GM12878 (cell line): ENCODE measurements at regions not wholly inside any gene's neighbourhood (a gene's known extent, or its start where the extent isn't known, plus 50 kb on each side); places are given as distances from the start of the nearest gene placed in this dataset.

Experiments used
- ATF7 ChIP-seq: fragments of 450-650 bp; IDR thresholded peaks from 2 replicates; pipeline ENCODE4 v1.6.1; 2016; ENCODE audit warnings: low read depth, mild to moderate bottlenecking
- CBFB ChIP-seq: IDR thresholded peaks from 2 replicates; pipeline ENCODE4 v1.6.1; 2016; ENCODE audit warnings: antibody characterized with exemption, low read depth
- IRF5 ChIP-seq: fragments of 450-650 bp; IDR thresholded peaks from 2 replicates; pipeline ENCODE4 v1.6.1; 2017; ENCODE audit warnings: borderline replicate concordance
- SMARCA5 ChIP-seq: fragments of 450-650 bp; IDR thresholded peaks from 2 replicates; pipeline ENCODE4 v1.6.1; 2017; ENCODE audit warnings: mild to moderate bottlenecking
- SMC3 ChIP-seq: IDR thresholded peaks from 2 replicates; pipeline ENCODE4 v1.6.1; 2011; ENCODE audit warnings: low read length, improper control_type of control experiment, borderline replicate concordance
- ZBTB33 ChIP-seq: fragments of 450-650 bp; IDR thresholded peaks from 2 replicates; pipeline ENCODE4 v1.6.1; 2017; ENCODE audit warnings: mild to moderate bottlenecking
- ZNF687 ChIP-seq: fragments of 450-650 bp; IDR thresholded peaks from 2 replicates; pipeline ENCODE4 v1.6.1; 2017; ENCODE audit warnings: mild to moderate bottlenecking, moderate library complexity
- ZZZ3 ChIP-seq: IDR thresholded peaks from 2 replicates; pipeline ENCODE4 v1.6.1; 2011; ENCODE audit warnings: low read depth; ENCODE audit not compliant: control insufficient read depth, insufficient read length
- TF ChIP-seq, protein P1 (sequence below): IDR thresholded peaks from 2 replicates; pipeline ENCODE4 v1.6.1; 2011; ENCODE audit warnings: borderline replicate concordance, low read depth, mild to moderate bottlenecking, moderate library complexity, mixed read lengths, low read length; ENCODE audit not compliant: insufficient read depth; ENCODE audit errors: extremely low read length

DNA sequence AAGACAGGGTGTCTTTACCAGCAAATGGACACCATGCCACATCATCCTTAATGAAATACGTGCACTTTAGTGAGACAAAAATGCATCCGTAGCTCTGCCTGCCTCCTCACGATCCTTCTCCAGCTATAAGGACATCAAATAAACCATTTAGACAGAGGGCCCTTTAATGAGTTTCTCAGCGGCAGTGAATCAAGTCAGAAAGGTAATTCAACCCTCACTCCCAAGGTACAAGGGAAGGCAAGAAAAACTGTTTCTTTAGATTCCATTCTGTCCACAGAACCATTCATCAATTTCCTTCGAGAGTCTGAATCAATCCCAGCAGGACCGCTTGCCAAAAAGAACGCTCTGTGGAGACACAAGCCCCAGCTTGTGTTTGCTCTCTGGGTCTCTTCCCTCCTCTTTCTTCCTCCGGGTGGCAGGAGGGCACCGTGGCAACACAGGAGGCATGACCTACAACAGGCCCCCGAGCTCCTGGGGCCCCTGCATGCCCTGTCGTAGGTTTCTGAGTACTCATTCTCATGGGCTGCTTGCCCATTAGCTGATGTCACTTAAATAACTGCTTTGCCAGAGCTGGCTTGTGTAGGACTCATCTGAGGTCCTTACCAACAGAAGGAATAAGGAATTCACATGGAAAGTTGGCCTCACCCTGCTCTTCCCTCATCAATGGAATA is 297.8 kb upstream of the PRKCQ start (continued):
- no peak for TF ChIP-seq CBFB
- no peak for TF ChIP-seq IRF5
- TF ChIP-seq, protein P1, sequence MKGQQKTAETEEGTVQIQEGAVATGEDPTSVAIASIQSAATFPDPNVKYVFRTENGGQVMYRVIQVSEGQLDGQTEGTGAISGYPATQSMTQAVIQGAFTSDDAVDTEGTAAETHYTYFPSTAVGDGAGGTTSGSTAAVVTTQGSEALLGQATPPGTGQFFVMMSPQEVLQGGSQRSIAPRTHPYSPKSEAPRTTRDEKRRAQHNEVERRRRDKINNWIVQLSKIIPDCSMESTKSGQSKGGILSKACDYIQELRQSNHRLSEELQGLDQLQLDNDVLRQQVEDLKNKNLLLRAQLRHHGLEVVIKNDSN, result no peak
- no peak for TF ChIP-seq ZZZ3
- no peak for TF ChIP-seq SMARCA5
- TF ChIP-seq ATF7, result no peak
- no peak for TF ChIP-seq ZBTB33
- no peak for TF ChIP-seq ZNF687
- no peak for TF ChIP-seq SMC3
